ENCODE measurements at regions not wholly inside any gene's neighbourhood (a gene's known extent, or its start where the extent isn't known, plus 50 kb on each side); places are given as distances from the start of the nearest gene placed in this dataset.

DNA sequence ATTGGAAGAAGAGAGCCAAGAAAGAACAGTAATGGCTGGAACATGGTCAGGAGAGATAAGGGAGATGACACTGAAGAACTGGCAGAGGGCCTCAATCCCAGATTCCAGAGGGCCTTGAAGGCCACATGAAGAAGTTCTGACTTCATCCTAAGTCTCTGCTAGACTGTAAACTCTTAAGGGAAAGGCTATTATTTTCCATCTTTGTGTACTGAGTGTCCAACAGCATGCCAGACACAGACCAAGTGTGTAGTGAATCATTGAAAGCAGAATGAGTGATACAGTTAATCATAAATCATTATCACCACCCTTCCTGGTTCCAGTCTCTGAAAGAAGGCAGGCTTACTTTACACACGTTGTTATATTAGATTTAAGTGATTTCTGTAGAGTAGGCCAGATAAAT is 185.3 kb upstream of the C11orf87 start:
- TF ChIP-seq EZH2 (IDR thresholded peaks at IDR 0.05) (no peak), POLR2AphosphoS5 (IDR thresholded peaks at IDR 0.05; ENCODE audit: borderline replicate concordance, low read depth, low read length) (no peak)

Data from SK-N-MC (cell line).